AG20443 (cell line): ENCODE measurements at regions not wholly inside any gene's neighbourhood (a gene's known extent, or its start where the extent isn't known, plus 50 kb on each side); places are given as distances from the start of the nearest gene placed in this dataset.
"Not testable (repeated sequence)": the region's sequence is repeated elsewhere in the genome, so short reads cannot be mapped to it uniquely, and the experiment has no call there.

Experiments
- DNase-seq: peaks from one replicate; pipeline ENCODE4 v3.0.0; 2012; ENCODE audit warnings: low spot score, mixed read lengths

DNA sequence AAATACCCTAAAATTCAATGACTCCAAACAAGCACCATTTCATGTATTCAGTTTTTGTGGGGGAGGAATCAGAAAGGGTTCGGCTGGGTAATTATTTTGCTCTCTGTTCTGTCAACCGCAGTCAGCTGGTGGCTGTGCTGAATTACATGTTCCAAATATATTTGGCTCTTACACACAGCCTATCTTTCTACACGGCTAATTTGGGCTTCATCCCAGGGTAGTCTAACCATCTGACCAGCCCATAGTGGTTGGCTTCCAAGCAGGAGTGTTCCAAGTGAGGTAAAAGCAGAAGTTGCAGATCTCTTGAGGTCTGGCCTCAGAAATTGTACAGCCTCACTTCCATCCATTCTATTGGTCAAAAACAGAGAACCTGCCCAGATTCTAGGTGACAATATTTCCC is 760.8 kb upstream of the SEMA6D start:
- DNase-seq = no peak

DNA sequence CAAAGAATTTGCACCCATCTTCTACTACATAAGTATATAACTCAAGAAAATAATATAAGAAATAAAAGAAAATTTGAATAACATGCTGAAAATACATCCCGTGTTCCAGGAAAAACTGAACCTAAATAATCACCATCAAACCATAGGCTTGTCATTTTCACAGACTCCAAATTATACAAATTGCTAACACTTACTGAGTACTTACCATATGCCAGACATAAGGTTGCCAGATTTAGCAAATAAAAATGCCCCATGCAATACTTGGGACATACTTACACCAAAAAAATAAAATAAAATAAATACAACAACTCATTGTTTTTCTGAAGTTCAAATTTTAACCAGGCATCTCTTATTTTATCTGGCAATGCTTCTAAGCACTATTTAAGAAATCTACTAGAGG is 760.4 kb upstream of the SEMA6D start:
- DNase-seq = no peak

DNA sequence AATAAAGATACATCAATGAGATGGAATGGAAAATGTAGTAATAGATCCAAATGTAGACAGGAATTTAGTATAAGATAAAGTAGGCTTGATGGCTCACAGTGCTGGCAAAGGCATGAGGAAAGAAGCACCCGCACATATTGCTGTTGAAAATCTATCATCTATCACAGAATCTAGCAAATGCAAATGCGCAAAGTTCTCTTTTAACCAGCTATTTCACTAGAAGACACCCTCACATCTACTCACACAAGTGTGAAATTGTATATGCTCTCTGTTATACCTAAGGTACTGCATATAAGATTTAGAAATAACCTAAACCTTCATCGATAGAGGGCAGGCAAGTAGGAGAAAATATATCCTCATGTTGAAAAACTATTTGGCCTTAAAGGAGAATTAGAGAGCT is 756.7 kb upstream of the SEMA6D start:
- DNase-seq = no peak

DNA sequence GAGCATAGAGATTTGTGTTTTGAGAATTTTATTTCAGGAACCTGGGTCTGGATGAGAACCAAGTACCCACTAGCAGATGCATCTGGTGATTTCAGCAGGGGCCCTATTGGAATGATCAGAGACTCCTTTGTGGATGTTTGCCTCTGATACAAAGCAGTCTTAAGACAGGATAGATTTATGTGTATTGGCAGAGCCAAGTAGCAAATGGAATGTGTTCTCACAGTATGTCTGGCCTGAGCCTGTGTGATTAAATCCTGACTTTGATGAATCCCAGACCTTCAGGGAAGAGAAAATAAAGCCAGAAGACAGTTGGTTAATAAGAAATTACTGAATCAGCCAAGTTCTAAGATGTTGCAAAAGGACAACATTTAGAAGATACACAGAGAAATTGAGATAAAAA is 755.5 kb upstream of the SEMA6D start:
- DNase-seq = no peak

DNA sequence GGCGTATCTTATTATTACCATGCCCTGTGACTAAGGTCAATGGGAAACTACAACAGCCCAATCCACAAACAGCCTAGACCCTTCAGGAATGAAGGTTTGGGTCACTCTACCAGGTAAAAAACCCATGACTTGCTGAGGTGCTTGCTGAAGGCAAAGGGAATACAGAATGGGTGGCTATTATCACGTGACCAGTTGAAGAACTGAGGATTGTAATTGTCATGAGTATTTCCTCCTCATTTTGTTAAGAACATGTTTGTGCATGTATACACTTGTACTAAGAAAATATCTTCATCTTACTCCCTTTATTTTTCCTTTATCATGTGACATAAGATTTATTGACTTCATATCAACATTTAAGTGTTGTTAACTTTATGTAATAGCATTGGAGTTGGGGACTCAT is 729.2 kb upstream of the SEMA6D start:
- not testable (repeated sequence) for DNase-seq

DNA sequence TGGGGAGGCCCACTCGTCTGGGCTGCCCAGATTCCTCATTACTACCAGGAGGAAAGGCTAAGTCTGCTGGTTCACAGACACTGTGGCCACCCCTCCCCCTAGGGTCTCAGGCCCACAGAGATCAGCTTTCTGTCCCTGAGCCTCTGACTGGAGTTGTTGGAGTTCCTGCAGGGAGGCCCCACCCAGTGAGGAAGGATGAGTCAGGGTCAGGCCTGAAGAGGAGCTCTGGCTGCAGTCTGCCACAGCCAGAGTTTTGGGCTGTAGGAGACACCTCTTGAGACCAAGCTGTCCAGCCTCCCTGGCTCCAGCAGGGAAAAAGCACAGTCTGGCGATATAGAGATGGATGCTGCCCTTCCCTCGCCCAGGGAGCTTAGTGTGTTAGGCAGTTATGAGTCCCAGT is 720.9 kb upstream of the SEMA6D start:
- no peak for DNase-seq

DNA sequence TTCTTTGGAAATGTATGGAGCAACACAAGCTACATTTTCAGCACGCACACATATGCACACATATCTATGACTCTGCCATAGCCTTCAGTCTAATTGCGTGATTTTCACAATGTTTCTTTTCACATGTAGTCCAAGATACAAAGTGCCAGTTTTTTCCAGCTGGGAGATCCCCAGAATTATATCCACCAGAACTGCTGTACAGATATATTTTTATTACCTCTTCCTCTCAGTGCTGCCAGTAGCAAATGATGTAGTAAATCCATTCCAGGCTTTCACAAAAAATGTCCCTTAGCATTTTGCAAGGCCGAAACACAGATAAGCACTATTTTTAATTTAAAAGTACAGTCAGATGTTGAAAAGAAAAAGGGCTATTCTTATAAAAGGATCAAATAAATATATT is 719.8 kb upstream of the SEMA6D start:
- DNase-seq = no peak

DNA sequence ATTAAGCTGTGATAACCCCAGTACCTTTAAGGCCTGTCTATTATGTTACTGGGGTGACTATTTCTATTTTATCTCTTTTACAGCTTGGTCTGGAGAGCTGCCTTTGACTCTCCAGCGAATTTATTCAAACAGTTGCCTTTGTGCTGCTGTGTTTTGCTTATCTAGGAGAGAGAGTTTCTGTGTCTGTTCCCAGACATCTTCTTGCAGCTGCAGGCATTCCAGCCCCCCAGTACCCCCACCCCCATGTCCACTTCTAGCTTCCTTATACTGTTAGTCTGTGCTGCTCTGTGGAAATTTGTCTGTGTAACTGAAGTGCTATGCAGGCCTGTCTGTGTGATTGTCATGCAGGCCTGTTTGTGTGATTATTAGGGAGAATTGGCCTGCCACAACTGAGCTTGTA is 713.7 kb upstream of the SEMA6D start:
- DNase-seq = no peak

DNA sequence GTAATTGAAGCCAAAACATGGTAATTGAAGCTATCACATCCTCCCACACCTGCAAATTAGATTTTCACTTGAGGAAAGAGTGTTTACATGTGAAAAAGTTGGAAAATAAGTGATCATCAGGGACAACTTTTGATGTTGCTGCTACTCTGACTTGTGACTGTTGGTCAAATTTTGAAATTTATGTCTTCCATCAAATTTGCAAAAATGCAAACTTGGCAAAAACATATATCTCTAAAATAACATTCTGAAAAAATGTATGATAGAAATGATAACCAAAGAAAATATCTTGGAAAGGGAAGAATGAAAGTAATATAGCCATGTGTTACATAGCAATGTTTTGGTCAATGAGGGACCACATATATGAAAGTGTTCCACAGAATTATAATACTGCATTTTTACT is 703.9 kb upstream of the SEMA6D start:
- DNase-seq = no peak

DNA sequence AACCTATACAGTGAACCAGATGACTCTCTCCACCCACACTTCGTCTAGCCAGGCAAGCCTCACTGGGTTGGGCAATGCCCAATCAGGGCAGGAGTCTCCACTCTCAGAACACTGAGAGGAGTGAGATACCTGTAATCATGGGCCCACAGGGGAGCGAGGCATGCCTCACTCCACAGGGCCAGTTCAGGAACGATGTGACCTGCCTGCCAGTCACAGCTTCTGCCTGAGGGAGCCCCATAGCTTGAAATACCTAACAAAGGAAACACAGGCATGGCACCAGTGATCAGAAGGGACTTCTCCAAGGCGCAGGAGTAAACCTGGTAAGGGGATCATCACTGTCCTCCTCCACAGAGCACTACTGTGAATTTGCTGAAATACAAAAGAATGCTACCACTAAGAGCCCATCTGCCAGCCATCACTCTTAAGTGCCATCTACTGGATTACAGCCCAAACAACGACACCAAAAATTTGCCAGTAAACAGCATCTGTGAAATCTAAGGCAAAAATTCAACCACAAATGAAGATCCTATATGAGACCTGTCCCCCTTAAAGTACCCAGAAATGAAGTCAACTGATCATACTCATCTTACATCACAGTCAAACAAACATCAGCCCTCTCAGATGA is 689.9 kb upstream of the SEMA6D start:
- no peak for DNase-seq

DNA sequence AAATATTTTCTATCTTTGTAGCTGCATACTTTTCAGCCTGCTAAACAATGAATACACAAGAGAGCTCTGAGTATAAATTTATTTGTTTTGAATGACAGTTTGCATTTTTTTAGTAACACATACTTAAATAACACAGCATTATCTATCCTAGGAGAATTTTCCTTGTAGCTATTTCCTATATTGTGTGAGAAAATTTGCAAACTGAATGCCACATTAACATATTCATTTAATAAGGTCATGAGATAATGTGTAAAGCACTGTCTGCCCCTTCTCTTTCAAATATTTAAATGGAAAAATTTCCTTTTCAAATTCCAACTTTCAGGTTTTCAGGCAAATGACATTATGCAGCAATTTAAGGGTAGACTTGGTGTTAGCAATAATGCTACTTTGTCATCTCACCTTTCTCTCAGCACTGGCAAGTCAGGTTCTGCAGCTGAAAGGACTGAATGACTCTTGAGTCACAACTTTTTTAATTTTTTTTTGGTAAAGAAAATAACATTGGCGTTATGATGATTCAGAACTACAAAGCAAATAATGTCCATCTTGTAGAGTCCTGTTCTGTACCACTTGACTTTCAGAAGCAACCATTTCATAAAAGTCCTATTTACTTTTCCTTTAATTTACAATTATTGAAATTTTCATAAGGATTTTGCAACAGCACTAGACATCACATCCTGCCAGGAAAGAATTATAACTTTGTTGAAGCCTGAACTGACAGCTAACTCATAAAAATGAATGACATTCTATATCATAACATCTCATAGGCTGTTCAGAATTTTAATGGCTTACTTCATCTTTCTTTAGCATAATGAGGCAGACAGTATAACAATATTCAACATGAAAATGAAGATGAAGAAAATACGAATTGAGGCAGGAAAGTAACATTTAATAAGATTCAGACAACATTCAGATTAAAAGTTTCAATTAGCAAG is 681.6 kb upstream of the SEMA6D start:
- no peak for DNase-seq

DNA sequence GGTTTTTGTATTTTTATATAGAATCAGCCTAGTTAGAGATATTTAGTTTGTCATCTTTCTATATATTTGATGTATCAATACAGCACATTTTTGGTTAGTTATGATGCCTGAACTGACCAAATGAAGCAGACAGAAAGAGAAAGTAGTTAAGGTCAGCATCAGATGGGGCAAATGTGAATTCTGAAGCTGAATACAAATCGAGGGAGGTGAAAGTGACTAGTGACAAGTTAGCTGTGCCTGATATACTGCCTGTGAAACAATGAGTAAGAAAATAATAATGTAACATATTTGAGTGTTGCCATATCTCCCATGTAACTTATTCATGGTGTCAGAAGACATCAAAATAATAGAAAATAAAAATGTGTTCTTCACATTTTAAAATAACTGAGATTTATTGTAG is 680.3 kb upstream of the SEMA6D start:
- DNase-seq = no peak

DNA sequence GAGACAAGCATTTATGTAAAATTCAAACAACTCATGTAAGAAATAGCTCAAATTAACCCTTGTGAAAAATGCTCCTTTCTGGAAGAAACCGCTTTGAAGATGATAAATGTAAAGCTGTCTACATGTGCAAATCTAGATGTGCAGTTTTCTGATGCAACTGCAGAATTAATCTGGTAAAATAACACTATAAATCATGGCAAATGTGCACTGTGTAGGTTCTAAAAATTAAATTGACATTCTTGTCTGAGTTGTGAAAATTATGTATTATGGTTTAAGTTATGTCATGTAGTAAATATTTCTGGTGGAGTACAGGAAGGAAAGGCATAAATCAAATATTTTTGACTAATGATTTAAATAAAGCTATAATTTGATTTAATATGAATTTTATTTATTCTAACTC is 678.1 kb upstream of the SEMA6D start:
- no peak for DNase-seq

DNA sequence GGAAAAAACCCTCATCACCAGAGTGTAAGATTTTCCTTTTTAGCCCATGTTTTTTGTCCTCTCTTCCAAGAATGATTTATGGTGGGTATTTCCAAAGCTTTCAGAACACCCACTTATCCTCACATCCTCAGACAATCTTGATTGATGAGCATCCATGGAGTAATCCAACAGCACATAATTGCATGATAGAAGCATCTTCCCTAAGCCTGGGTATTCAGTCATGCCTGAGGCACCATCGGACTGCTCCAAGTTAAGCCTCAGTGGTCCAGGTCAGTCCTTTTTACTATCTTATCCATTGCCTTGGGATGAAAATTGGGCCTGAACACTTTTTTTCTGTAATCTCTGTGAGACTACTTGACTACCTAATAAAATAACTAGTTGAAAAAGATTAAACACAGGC is 676.0 kb upstream of the SEMA6D start:
- no peak for DNase-seq

DNA sequence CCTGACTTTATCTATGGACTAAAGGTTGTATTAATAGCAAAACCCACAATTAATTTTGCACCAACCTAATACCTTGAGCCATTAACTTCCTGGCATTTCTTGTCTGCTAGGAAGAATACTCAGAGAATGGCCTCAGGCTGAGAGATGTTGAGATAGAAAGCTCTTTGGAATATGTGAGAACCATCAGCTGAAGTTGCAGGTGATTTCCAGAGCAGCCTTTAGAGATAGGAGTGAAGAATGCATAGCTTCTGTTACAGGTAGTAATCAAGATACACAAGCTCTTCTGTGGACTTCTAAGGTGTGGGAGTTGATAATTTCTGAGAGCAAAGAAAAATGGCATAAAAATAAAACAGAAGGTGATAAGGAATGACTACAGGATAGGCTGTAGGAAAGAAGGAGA is 669.3 kb upstream of the SEMA6D start:
- not testable (repeated sequence) for DNase-seq

DNA sequence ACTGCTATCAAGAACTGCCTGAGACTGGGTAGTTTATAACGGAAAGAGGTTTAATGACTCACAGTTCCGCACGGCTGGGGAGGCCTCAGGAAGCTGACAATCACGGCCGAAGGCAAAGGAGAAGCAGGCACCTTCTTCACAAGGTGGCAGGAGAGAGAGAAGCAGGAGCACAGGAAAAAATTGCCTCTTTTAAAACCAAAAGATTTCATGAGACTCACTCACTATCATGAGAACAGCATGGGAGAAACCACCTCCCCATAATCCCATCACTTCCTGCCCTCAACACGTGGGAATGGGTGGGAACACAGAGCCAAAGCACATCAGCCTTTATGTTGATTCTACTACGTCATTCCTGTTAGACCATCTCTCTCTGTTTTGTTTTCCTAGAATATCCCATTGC is 650.9 kb upstream of the SEMA6D start:
- no peak for DNase-seq

DNA sequence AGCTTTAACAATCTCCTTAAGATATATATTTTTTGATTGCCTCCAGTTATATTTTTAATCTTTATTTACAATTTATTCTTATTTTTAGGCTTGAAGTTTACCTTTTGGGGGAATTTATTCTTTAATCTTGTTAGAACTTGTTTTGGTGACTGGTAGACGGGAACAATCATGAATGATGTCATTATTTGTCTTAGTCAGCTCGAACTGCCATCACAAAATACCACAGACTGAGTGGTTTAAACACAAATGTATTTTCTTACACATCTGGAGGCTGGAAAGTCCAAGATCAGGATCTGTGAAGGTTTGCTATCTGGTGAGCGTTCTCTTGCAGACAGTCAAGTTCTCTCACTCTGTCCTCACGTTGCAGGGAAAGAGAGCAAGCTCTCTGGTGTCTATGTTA is 639.5 kb upstream of the SEMA6D start:
- not testable (repeated sequence) for DNase-seq

DNA sequence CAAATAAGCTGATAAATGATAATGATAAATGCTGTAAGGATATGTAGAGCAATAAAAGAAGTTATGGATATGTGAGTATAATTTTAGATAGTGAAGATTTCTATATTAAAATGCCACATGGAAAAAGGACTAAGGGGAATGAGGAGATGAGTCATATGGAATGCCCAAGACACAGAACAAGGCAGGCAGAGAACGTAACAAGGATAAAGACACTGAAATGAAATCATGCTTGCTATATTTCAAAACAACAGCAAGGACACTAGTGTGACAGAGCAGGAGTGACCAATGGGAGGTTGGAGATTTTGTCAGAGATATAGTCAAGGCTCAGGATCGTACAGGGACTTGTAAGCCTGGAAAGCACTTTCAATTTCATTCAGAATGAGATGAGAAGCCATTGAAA is 621.5 kb upstream of the SEMA6D start:
- DNase-seq = no peak

DNA sequence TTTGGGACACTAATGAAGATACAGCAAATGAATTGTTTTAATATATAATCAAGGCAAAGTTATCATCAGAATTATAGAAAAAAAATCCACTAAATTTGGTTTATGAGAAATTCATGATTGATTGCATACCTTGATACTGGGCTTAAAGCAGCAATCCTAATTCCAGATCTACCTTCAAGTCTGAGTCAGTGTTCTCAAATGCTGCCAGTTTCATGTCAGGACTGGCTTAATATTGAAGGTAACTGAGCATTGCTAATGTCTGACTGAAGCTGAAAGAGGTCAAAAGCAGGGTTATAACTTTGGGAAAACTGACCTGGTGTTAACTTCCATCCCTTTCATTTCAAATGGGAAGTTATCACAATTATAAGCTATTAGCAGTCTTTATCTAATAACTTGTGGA is 618.8 kb upstream of the SEMA6D start:
- DNase-seq = not testable (repeated sequence)

DNA sequence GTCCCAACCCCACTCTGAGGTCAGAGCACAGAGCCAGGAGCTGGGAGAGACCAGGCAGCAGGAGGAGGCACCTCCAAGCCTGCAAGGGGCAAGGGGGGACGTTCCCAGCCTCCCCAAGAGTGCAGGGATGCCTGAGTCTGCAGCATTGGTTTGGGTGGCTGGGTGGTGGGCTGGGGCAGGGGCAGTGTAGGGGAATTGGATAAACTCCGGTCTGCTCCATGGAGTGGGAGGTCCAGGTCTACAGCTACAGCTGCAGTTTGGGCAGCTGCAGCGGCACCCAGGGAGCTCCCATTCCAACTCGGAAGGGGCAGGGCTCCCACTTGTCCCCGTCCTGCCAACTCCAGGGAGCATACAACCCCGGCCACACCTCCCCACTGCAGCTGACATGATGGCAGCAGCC is 617.5 kb upstream of the SEMA6D start:
- not testable (repeated sequence) for DNase-seq

DNA sequence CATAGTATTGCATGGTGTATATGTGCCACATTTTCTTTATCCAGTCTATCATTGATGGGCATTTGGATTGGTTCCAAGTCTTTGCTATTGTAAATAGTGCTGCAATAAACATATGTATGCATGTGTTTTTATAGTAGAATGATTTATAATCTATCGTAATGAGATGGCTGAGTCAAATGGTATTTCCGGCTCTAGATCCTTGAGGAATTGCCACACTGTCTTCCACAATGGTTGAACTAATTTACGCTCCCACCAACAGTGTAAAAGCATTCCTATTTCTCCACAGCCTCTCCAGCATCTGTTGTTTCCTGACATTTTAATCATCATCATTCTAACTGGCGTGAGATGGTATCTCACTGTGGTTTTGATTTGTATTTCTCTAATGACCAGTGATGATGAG is 608.5 kb upstream of the SEMA6D start:
- DNase-seq = not testable (repeated sequence)

DNA sequence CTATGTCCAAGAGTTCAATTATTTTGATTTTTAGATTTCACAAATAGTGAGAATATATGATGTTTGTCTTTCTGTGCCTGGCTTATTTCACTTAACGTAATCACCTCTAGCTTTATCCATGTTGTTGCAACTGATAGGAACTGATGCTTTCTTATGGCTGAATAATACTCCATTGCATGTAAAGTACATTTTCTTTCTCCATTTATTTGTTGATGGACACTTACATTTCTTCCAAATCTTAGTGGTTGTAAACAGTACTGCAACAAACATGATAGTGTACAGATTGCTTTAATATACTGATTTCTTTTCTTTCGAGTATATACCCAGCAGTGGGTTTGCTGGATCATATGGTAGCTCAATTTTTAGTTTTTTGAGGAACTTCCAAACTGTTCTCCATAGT is 600.6 kb upstream of the SEMA6D start:
- no peak for DNase-seq

DNA sequence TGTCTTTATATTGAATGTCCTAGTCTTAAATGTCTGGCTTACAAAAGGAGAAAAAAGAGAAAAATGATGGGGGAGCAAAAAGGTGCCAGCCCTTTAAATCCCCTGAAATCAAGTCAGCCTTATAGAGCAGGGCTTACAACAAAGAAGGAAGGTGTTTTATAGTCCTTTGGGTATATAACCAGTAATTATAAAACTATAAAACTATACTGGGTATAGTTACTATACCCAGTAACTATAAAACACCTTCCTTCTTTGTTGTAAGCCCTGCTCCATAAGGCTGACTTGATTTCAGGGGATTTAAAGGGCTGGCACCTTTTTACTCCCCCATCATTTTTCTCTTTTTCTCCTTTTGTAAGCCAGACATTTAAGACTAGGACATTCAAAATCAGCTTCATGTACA is 598.0 kb upstream of the SEMA6D start:
- DNase-seq = no peak
